GM21423 (cell line): ENCODE measurements at regions not wholly inside any gene's neighbourhood (a gene's known extent, or its start where the extent isn't known, plus 50 kb on each side); places are given as distances from the start of the nearest gene placed in this dataset.
A peak's percentile ranks its signal among the peaks of the same experiment; 100 is the strongest.

Source experiments
- ATAC-seq: cut with Tn5 transposase; IDR thresholded peaks from one replicate; pipeline ENCODE4 v1.9.1; 2021; ENCODE audit warnings: mild to moderate bottlenecking, moderate library complexity; ENCODE audit not compliant: unreplicated experiment

GRCh38 chr9:73219985-73220626 lies 68.4 kb downstream of the ANXA1 start:
- peak; percentile 72 for ATAC-seq

- no peak for ATAC-seq
These were observed 71.9 kb downstream of the ANXA1 start for GRCh38 chr9:73223594-73223993.

- no peak for ATAC-seq
These were observed 77.9 kb downstream of the ANXA1 start for GRCh38 chr9:73229543-73229942.

GRCh38 chr9:73230251-73230650 lies 78.6 kb downstream of the ANXA1 start:
- ATAC-seq = no peak

GRCh38 chr9:73231203-73231602 lies 79.5 kb downstream of the ANXA1 start:
- ATAC-seq = no peak

GRCh38 chr9:73233359-73234007 lies 81.8 kb downstream of the ANXA1 start:
- no peak for ATAC-seq

GRCh38 chr9:73234008-73234360 lies 82.3 kb downstream of the ANXA1 start:
- ATAC-seq = no peak

GRCh38 chr9:73237140-73237539 lies 85.5 kb downstream of the ANXA1 start:
- ATAC-seq = no peak

GRCh38 chr9:73239570-73240265 lies 88.1 kb downstream of the ANXA1 start:
- no peak for ATAC-seq

- no peak for ATAC-seq
These were observed 91.4 kb downstream of the ANXA1 start for GRCh38 chr9:73243078-73243477.

GRCh38 chr9:73259086-73259696 lies 107.5 kb downstream of the ANXA1 start:
- ATAC-seq = no peak

GRCh38 chr9:73260506-73260905 lies 108.8 kb downstream of the ANXA1 start:
- no peak for ATAC-seq

- ATAC-seq = no peak
These were observed 113.0 kb downstream of the ANXA1 start for GRCh38 chr9:73264631-73265030.

GRCh38 chr9:73265876-73266275 lies 114.2 kb downstream of the ANXA1 start:
- ATAC-seq = no peak

- no peak for ATAC-seq
These were observed 117.9 kb downstream of the ANXA1 start for GRCh38 chr9:73269430-73270101.

GRCh38 chr9:73270967-73271721 lies 119.5 kb downstream of the ANXA1 start:
- peak; percentile 79 for ATAC-seq

- ATAC-seq = no peak
These were observed 128.4 kb downstream of the ANXA1 start for GRCh38 chr9:73280113-73280512.

GRCh38 chr9:73284377-73284776 lies 132.7 kb downstream of the ANXA1 start:
- no peak for ATAC-seq

- ATAC-seq = no peak
These were observed 142.7 kb downstream of the ANXA1 start for GRCh38 chr9:73294336-73294735.

GRCh38 chr9:73325983-73326382 lies 174.3 kb downstream of the ANXA1 start:
- no peak for ATAC-seq

- ATAC-seq = no peak
These were observed 175.5 kb downstream of the ANXA1 start for GRCh38 chr9:73327149-73327548.
